Caki2 (cell line): ENCODE measurements at regions not wholly inside any gene's neighbourhood (a gene's known extent, or its start where the extent isn't known, plus 50 kb on each side); places are given as distances from the start of the nearest gene placed in this dataset.
A peak's percentile ranks its signal among the peaks of the same experiment; 100 is the strongest.
"Not testable (repeated sequence)": the region's sequence is repeated elsewhere in the genome, so short reads cannot be mapped to it uniquely, and the experiment has no call there.

ENCODE experiments used
- DNase-seq: peaks from one replicate; pipeline ENCODE4 v3.0.0-alpha.2; 2015; ENCODE audit warnings: low read depth
- in situ Hi-C: cut with HindIII; loops from 2 replicates; pipeline ENCODE4 v1.10.0; 2016; ENCODE audit warnings: low sequenced_read_pairs, low pct_unique_long_range_greater_than_20kb, mixed read lengths

GRCh38 chr15:50857763-50858162, 50.7 kb upstream of the AP4E1 start:
- in situ Hi-C loops: no loop called here
- DNase-seq: no peak

- no peak for DNase-seq
- in situ Hi-C loops: no loop called here
Observed at GRCh38 chr15:50854601-50855490, 53.6 kb upstream of the AP4E1 start.

- no peak for DNase-seq
- in situ Hi-C loops: no loop called here
Observed at GRCh38 chr15:50850003-50850402, 58.5 kb upstream of the AP4E1 start.

GRCh38 chr15:50848349-50848748, 60.1 kb upstream of the AP4E1 start:
- DNase-seq: no peak
- in situ Hi-C loops: no loop called here

GRCh38 chr15:50845181-50845580, 63.3 kb upstream of the AP4E1 start:
- DNase-seq, in situ Hi-C loops: not testable (repeated sequence)

- in situ Hi-C loops: no loop called here
- DNase-seq: no peak
Observed at GRCh38 chr15:50840520-50840919, 68.0 kb upstream of the AP4E1 start.

- in situ Hi-C loops: no loop called here
Observed at GRCh38 chr15:50837256-50837770, 71.2 kb upstream of the AP4E1 start.

GRCh38 chr15:50830477-50831354, 65.2 kb upstream of the SPPL2A start:
- DNase-seq: no peak
- in situ Hi-C loops: no loop called here

More at GRCh38 chr15:50837256-50837770, 71.2 kb upstream of the AP4E1 start:
- DNase-seq: no peak

GRCh38 chr15:50828610-50829206, 63.2 kb upstream of the SPPL2A start:
- DNase-seq: peak; percentile 85
- in situ Hi-C loops: no loop called here

GRCh38 chr15:50825946-50826345, 60.4 kb upstream of the SPPL2A start:
- in situ Hi-C loops: no loop called here
- no peak for DNase-seq

GRCh38 chr15:50824514-50824913, 59.0 kb upstream of the SPPL2A start:
- DNase-seq: no peak
- in situ Hi-C loops: no loop called here

GRCh38 chr15:50823281-50823680, 57.8 kb upstream of the SPPL2A start:
- DNase-seq: no peak
- in situ Hi-C loops: no loop called here

GRCh38 chr15:50821476-50821875, 56.0 kb upstream of the SPPL2A start:
- no peak for DNase-seq
- in situ Hi-C loops: no loop called here

GRCh38 chr15:50820808-50821382, 55.4 kb upstream of the SPPL2A start:
- DNase-seq: no peak
- in situ Hi-C loops: no loop called here

- DNase-seq: no peak
- in situ Hi-C loops: no loop called here
Observed at GRCh38 chr15:50819344-50819743, 53.8 kb upstream of the SPPL2A start.

GRCh38 chr15:50815958-50816590, 50.6 kb upstream of the SPPL2A start:
- in situ Hi-C loops: no loop called here
- DNase-seq: peak; percentile 35
